ENCODE measurements at regions not wholly inside any gene's neighbourhood (a gene's known extent, or its start where the extent isn't known, plus 50 kb on each side); places are given as distances from the start of the nearest gene placed in this dataset.

DNA sequence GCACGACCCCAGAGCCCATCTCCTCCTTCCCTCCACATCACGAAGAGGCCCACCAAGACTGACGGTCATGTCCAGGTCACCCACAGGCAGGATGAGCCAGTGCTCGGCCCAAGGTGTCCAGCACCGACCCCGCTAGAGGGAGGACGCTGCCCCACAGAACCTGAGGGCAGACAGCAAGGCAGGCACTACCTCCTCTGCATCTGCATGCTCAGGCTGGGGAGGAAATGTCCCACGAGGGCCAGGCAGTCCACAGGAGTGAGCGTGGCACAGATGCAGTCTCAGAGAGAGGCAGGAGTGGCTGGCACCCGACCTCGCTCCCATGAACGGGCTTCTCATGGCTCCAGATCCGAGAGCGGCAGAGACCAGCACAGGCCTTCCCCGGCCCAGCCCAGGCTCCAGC is 133.2 kb downstream of the TUBA3C start (continued):
- TF ChIP-seq, protein P1, sequence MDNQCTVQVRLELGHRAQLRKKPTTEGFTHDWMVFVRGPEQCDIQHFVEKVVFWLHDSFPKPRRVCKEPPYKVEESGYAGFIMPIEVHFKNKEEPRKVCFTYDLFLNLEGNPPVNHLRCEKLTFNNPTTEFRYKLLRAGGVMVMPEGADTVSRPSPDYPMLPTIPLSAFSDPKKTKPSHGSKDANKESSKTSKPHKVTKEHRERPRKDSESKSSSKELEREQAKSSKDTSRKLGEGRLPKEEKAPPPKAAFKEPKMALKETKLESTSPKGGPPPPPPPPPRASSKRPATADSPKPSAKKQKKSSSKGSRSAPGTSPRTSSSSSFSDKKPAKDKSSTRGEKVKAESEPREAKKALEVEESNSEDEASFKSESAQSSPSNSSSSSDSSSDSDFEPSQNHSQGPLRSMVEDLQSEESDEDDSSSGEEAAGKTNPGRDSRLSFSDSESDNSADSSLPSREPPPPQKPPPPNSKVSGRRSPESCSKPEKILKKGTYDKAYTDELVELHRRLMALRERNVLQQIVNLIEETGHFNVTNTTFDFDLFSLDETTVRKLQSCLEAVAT (IDR thresholded peaks at IDR 0.05) = no peak
- TF ChIP-seq PML (IDR thresholded peaks at IDR 0.05; ENCODE audit: low read length) (no peak), IKZF1 (conservative IDR thresholded peaks at IDR 0.05) (no peak), RAD51 (IDR thresholded peaks at IDR 0.05) (no peak)
- TF ChIP-seq, protein P2, sequence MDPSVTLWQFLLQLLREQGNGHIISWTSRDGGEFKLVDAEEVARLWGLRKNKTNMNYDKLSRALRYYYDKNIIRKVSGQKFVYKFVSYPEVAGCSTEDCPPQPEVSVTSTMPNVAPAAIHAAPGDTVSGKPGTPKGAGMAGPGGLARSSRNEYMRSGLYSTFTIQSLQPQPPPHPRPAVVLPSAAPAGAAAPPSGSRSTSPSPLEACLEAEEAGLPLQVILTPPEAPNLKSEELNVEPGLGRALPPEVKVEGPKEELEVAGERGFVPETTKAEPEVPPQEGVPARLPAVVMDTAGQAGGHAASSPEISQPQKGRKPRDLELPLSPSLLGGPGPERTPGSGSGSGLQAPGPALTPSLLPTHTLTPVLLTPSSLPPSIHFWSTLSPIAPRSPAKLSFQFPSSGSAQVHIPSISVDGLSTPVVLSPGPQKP (IDR thresholded peaks at IDR 0.05; ENCODE audit: low read depth, low read length) = no peak

DNA sequence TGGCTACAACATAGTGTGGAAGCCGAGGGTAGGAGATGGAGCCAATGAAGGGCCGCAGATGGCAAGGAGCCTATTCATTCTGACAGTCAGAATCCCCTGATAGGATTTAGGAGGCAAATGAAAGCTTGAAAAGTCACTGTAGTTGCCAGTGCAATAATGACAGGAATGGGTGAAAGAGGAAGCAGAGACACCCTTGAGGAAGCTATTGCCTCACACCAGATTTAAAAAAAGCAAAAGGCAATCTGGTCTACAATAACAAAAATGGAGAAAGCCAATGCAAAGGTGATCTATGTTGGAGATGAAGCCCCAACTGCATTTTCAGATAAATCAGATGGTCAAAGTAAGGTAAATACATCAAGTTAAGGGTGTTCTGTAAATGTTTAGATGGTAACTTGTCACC is 158.5 kb downstream of the TUBA3C start:
- POLR2A ChIA-PET = no interaction called here
- RAD21 ChIA-PET (ENCODE audit: unreplicated experiment) = no interaction called here

More for the DNA sequence above, 158.5 kb downstream of the TUBA3C start:
- ATAC-seq = no peak
- Histone ChIP-seq H3K9ac (ENCODE audit: control insufficient read depth, insufficient read depth, low read length) (no peak overlapping the region), H3K4me2 (ENCODE audit: control insufficient read depth, insufficient read depth) (no peak overlapping the region), H3K4me3 (no peak overlapping the region), H2AFZ (ENCODE audit: control insufficient read depth, low read depth, low read length) (no peak overlapping the region), H3K9me3 (replicated peaks; ENCODE audit: control insufficient read depth, insufficient read depth, low read length) (no peaks in the 10 kb centered on the region), H3K36me3 (ENCODE audit: control insufficient read depth in 2 of 2, insufficient read depth in 2 of 2, low read length in 1 of 2) (no peaks in the 10 kb centered on the region), H3K4me1 (ENCODE audit: control insufficient read depth, insufficient read depth, low read length) (no peaks in the 10 kb centered on the region), H4K20me1 (ENCODE audit: control insufficient read depth, insufficient read depth) (no peaks in the 10 kb centered on the region), H3K27me3 (replicated peaks in 1 of 2; ENCODE audit: control insufficient read depth in 2 of 2, insufficient read depth in 2 of 2, low read length in 1 of 2) (no peaks in the 10 kb centered on the region), H3K27ac (ENCODE audit: control insufficient read depth, insufficient read depth) (no peak overlapping the region), H3K79me2 (ENCODE audit: control insufficient read depth, insufficient read depth, low read length) (no peaks in the 10 kb centered on the region)
- no peak for FAIRE-seq
- in situ Hi-C loops (cut with MboI) = no loop called here
- ChIA-PET CTCF (no interaction called here), SMC1A (ENCODE audit: uncharacterized antibody, unreplicated experiment) (no interaction called here)
- intact Hi-C loops (cut with micrococcal nuclease; ENCODE audit: unreplicated experiment) = no loop called here
- BruUV-seq (replicated peaks) = no TSS peak
- no peak for DNase-seq (ENCODE audit: low read depth, low spot score)
- 0% methylated on average over 2 of the region's 2 CpGs for WGBS (ENCODE audit: insufficient coverage, insufficient replicate concordance, low lambda C conversion rate, missing lambda C conversion rate)
- TF ChIP-seq SUZ12 (IDR thresholded peaks at IDR 0.05; ENCODE audit: unreplicated experiment) = no peak
- no peak for TF ChIP-seq SMC3 (IDR thresholded peaks at IDR 0.05; ENCODE audit: borderline replicate concordance, low read length)
- no peak for TF ChIP-seq ZNF384 (IDR thresholded peaks at IDR 0.05; ENCODE audit: borderline replicate concordance, low read depth, low read length)
- no peak for TF ChIP-seq CEBPB (IDR thresholded peaks at IDR 0.05; ENCODE audit: borderline replicate concordance in 1 of 2, low read depth in 2 of 2, low read length in 2 of 2)
- TF ChIP-seq RUNX3 (IDR thresholded peaks at IDR 0.05; ENCODE audit: low read length) = no peak
- no peak for TF ChIP-seq NR2F1 (conservative IDR thresholded peaks at IDR 0.05)
- TF ChIP-seq, protein P3, sequence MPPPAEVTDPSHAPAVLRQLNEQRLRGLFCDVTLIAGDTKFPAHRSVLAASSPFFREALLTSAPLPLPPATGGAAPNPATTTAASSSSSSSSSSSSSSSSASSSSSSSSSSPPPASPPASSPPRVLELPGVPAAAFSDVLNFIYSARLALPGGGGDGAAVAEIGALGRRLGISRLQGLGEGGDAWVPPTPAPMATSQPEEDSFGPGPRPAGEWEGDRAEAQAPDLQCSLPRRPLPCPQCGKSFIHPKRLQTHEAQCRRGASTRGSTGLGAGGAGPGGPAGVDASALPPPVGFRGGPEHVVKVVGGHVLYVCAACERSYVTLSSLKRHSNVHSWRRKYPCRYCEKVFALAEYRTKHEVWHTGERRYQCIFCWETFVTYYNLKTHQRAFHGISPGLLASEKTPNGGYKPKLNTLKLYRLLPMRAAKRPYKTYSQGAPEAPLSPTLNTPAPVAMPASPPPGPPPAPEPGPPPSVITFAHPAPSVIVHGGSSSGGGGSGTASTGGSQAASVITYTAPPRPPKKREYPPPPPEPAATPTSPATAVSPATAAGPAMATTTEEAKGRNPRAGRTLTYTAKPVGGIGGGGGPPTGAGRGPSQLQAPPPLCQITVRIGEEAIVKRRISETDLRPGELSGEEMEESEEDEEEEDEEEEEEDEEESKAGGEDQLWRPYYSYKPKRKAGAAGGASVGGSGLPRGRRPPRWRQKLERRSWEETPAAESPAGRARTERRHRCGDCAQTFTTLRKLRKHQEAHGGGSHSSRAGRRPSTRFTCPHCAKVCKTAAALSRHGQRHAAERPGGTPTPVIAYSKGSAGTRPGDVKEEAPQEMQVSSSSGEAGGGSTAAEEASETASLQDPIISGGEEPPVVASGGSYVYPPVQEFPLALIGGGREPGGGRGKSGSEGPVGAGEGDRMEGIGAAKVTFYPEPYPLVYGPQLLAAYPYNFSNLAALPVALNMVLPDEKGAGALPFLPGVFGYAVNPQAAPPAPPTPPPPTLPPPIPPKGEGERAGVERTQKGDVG (CRISPR knock-in tag; IDR thresholded peaks at IDR 0.05) = no peak
- TF ChIP-seq POLR2AphosphoS2 (IDR thresholded peaks at IDR 0.05; ENCODE audit: low read depth, low read length) = no peak
- no peak for TF ChIP-seq IRF4 (IDR thresholded peaks at IDR 0.05; ENCODE audit: low read depth, low read length)

All from GM12878 (cell line).